ENCODE measurements at regions not wholly inside any gene's neighbourhood (a gene's known extent, or its start where the extent isn't known, plus 50 kb on each side); places are given as distances from the start of the nearest gene placed in this dataset.

- peak; percentile 67 for TF ChIP-seq CTCF (IDR thresholded peaks at IDR 0.05; ENCODE audit: partially characterized antibody, unreplicated experiment)
- Mint-ChIP-seq H3K36me3 (ENCODE audit: unreplicated experiment) (no peaks in the 10 kb centered on the region), H3K27ac (ENCODE audit: unreplicated experiment) (no peak overlapping the region), H3K9me3 (ENCODE audit: unreplicated experiment) (no peaks in the 10 kb centered on the region), H3K4me3 (ENCODE audit: unreplicated experiment) (no peak overlapping the region), H3K27me3 (ENCODE audit: unreplicated experiment) (peaks cover 2% of the 10 kb centered on the region), H3K4me1 (ENCODE audit: low read depth, unreplicated experiment) (peaks cover 5% of the 10 kb centered on the region)
- peak; percentile 62 for DNase-seq
Observed at GRCh38 chr10:29392376-29393021, 103.6 kb downstream of the LYZL1 start.

GRCh38 chr10:29394321-29394932 is 105.6 kb downstream of the LYZL1 start:
- H3K4me3 Mint-ChIP-seq (ENCODE audit: unreplicated experiment), result no peak overlapping the region
- no peaks in the 10 kb centered on the region for H3K36me3 Mint-ChIP-seq (ENCODE audit: unreplicated experiment)
- no peaks in the 10 kb centered on the region for H3K9me3 Mint-ChIP-seq (ENCODE audit: unreplicated experiment)
- H3K4me1 Mint-ChIP-seq (ENCODE audit: low read depth, unreplicated experiment), result peaks cover 4% of the 10 kb centered on the region
- H3K27ac Mint-ChIP-seq (ENCODE audit: unreplicated experiment), result no peak overlapping the region
- no peaks in the 10 kb centered on the region for H3K27me3 Mint-ChIP-seq (ENCODE audit: unreplicated experiment)
- no peak for TF ChIP-seq CTCF (IDR thresholded peaks at IDR 0.05; ENCODE audit: partially characterized antibody, unreplicated experiment)
- DNase-seq, result peak; percentile 19

- H3K4me3 Mint-ChIP-seq (ENCODE audit: unreplicated experiment), result no peak overlapping the region
- DNase-seq, result no peak
- no peak overlapping the region for H3K27ac Mint-ChIP-seq (ENCODE audit: unreplicated experiment)
- TF ChIP-seq CTCF (IDR thresholded peaks at IDR 0.05; ENCODE audit: partially characterized antibody, unreplicated experiment), result no peak
- H3K27me3 Mint-ChIP-seq (ENCODE audit: unreplicated experiment), result no peaks in the 10 kb centered on the region
- peaks cover 4% of the 10 kb centered on the region for H3K4me1 Mint-ChIP-seq (ENCODE audit: low read depth, unreplicated experiment)
- H3K9me3 Mint-ChIP-seq (ENCODE audit: unreplicated experiment), result peaks cover 4% of the 10 kb centered on the region
- H3K36me3 Mint-ChIP-seq (ENCODE audit: unreplicated experiment), result no peaks in the 10 kb centered on the region
Observed at GRCh38 chr10:29395409-29395808, 106.5 kb downstream of the LYZL1 start.

GRCh38 chr10:29397221-29397620 is 108.4 kb downstream of the LYZL1 start:
- Mint-ChIP-seq H3K4me3 (ENCODE audit: unreplicated experiment) (no peak overlapping the region), H3K9me3 (ENCODE audit: unreplicated experiment) (peaks cover 8% of the 10 kb centered on the region), H3K27me3 (ENCODE audit: unreplicated experiment) (no peaks in the 10 kb centered on the region), H3K27ac (ENCODE audit: unreplicated experiment) (no peak overlapping the region), H3K36me3 (ENCODE audit: unreplicated experiment) (peaks cover 6% of the 10 kb centered on the region), H3K4me1 (ENCODE audit: low read depth, unreplicated experiment) (peaks cover 4% of the 10 kb centered on the region)
- DNase-seq, result no peak
- no peak for TF ChIP-seq CTCF (IDR thresholded peaks at IDR 0.05; ENCODE audit: partially characterized antibody, unreplicated experiment)

GRCh38 chr10:29403208-29403607 is 114.3 kb downstream of the LYZL1 start:
- no peaks in the 10 kb centered on the region for H3K4me1 Mint-ChIP-seq (ENCODE audit: low read depth, unreplicated experiment)
- DNase-seq, result no peak
- peaks cover 14% of the 10 kb centered on the region for H3K36me3 Mint-ChIP-seq (ENCODE audit: unreplicated experiment)
- H3K27me3 Mint-ChIP-seq (ENCODE audit: unreplicated experiment), result no peaks in the 10 kb centered on the region
- H3K9me3 Mint-ChIP-seq (ENCODE audit: unreplicated experiment), result peaks cover 8% of the 10 kb centered on the region
- H3K4me3 Mint-ChIP-seq (ENCODE audit: unreplicated experiment), result no peak overlapping the region
- TF ChIP-seq CTCF (IDR thresholded peaks at IDR 0.05; ENCODE audit: partially characterized antibody, unreplicated experiment), result no peak
- no peak overlapping the region for H3K27ac Mint-ChIP-seq (ENCODE audit: unreplicated experiment)
